ENCODE measurements at regions not wholly inside any gene's neighbourhood (a gene's known extent, or its start where the extent isn't known, plus 50 kb on each side); places are given as distances from the start of the nearest gene placed in this dataset.

DNA sequence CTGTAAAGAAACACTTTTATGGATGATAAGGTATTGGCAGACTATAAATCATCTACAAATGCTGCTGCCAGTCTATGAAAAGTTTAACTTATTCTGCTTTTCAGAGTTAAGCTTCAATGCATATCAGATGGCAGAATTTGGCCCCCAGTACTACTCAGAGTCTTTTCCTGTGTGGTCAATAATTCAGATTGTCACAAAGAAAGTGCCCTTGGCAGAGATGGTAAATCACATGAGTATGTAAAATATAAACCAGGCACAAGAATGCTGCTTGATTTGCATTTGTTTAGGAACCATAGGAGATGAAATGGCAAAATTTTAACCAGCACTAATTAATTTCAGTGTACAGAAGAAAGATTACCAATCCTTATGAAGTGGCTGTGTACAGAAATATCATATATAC lies 818.3 kb upstream of the POT1 start:
- TF ChIP-seq, protein P1, sequence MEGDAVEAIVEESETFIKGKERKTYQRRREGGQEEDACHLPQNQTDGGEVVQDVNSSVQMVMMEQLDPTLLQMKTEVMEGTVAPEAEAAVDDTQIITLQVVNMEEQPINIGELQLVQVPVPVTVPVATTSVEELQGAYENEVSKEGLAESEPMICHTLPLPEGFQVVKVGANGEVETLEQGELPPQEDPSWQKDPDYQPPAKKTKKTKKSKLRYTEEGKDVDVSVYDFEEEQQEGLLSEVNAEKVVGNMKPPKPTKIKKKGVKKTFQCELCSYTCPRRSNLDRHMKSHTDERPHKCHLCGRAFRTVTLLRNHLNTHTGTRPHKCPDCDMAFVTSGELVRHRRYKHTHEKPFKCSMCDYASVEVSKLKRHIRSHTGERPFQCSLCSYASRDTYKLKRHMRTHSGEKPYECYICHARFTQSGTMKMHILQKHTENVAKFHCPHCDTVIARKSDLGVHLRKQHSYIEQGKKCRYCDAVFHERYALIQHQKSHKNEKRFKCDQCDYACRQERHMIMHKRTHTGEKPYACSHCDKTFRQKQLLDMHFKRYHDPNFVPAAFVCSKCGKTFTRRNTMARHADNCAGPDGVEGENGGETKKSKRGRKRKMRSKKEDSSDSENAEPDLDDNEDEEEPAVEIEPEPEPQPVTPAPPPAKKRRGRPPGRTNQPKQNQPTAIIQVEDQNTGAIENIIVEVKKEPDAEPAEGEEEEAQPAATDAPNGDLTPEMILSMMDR (IDR thresholded peaks at IDR 0.05), result no peak
- TF ChIP-seq ZFX (IDR thresholded peaks at IDR 0.05; ENCODE audit: borderline replicate concordance), result no peak
- no peak overlapping the region for H3K27ac ChIP-seq

DNA sequence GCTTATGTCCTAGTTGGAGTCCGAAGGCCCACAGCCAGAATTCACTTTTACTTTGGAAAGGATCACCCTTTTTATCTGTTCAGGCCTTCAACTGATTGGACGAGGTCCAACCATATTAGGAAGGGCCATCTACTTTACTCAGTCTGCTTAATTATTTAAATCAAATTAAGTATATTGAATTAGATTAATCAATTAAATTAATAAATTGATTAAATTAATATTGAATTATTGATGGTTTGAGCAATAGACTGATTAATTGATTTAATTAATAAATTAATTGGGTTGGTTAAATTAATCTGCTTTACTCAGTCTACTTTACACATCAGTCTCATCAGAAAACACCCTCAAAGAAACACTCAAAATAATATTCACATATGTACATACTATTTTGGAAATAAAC lies 816.9 kb upstream of the POT1 start:
- TF ChIP-seq, protein P1 (IDR thresholded peaks at IDR 0.05), result no peak
- no peak for TF ChIP-seq ZFX (IDR thresholded peaks at IDR 0.05; ENCODE audit: borderline replicate concordance)
- H3K27ac ChIP-seq, result no peak overlapping the region

DNA sequence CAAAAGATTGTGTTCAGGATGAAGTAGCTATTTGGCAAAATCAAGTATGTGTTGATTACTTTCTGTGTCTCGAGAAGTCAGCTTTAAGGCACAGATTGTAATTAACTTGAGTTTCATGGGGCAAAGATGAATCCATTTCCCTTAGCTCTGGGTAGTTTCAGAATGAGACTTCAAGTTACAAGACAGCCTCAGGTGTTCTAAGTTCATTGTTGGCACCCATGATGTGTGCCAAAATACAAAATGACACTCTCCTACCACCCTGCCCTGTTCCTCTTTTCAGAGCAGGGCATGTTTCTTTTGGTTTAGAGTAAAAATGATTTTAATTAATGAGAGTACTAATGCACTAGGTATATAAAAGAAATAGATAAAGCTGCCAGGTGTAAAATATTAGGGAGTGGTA lies 797.6 kb upstream of the POT1 start:
- no peak overlapping the region for H3K27ac ChIP-seq
- TF ChIP-seq, protein P1 (IDR thresholded peaks at IDR 0.05), result no peak
- no peak for TF ChIP-seq ZFX (IDR thresholded peaks at IDR 0.05; ENCODE audit: borderline replicate concordance)

DNA sequence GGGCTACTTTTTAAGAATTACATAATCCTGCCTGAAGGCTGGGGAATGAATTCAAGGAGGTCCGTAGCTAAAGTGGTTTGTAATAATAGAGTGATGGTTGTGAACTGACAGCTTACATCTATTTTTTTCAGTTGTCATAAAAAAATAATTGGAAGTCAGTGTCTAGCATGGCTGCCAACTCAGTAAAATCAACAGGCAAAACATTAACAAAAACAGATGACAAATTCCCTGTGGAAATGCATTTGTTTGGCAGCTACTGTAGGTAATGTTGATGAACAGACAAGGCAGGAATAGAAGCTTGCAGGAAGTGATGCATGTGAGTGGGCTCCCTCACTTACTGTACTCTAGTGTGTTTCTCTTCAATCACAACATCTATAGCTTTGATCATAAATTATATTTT lies 766.0 kb upstream of the POT1 start:
- TF ChIP-seq, protein P1 (IDR thresholded peaks at IDR 0.05), result no peak
- no peak for TF ChIP-seq ZFX (IDR thresholded peaks at IDR 0.05; ENCODE audit: borderline replicate concordance)
- no peak overlapping the region for H3K27ac ChIP-seq

DNA sequence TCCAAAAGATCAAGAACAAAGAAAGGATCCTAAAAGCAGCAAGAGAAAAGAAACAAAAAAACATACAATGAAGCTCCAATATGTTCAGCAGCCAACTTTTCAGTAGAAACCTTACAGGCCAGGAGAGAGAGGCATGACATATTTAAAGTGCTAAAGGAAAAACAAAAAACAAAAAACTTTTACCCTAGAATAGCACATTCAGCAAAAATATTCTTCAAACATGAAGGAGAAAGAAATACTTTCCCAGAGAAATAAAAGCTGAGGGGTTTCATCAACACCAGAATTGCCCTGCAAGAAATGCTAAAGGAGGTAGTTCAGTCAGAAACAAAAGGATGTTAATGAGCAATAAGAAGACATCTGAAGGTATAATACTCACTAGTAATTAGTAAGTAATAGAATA lies 753.5 kb upstream of the POT1 start:
- TF ChIP-seq, protein P1 (IDR thresholded peaks at IDR 0.05), result no peak
- no peak for TF ChIP-seq ZFX (IDR thresholded peaks at IDR 0.05; ENCODE audit: borderline replicate concordance)

DNA sequence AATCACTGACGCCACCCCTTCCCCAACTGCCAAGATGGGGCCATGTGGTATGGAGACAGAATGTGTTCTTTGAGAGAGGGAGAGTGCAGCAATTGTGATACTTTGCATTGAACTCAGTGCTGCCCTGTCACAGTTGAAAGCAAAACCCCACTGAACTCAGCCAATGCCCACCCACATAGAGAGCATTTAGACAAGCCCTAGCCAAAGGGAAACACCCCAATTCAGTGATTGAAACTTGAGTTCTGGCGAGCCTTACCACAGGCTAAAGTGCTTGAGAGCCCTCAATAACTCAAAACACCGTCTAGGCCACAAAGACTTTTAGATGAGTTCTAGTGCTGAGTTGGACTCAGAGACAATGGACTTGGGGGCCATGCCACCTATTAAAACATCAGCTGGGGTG lies 751.9 kb upstream of the POT1 start:
- no peak overlapping the region for H3K27ac ChIP-seq
- no peak for TF ChIP-seq ZFX (IDR thresholded peaks at IDR 0.05; ENCODE audit: borderline replicate concordance)
- TF ChIP-seq, protein P1 (IDR thresholded peaks at IDR 0.05), result no peak

More for the DNA sequence above, 753.5 kb upstream of the POT1 start:
- no peak overlapping the region for H3K27ac ChIP-seq

DNA sequence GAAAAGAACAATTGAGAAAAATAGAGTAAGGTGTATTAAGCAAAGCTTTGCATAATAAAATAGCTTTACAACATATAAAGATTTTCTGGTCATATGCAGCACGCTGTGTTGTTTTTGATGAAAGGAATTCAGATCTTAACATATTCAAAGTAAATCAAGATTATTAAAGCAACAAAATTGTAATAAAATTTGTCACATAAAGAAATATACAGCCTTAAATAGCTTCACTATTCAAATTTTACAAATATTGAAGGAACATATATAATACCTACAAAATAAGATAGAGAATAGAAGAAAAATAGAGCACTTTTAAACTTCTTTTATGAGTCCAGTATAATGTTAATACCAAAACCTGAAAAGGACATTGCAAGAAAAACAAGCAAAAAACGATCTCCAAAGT lies 749.1 kb upstream of the POT1 start:
- TF ChIP-seq ZFX (IDR thresholded peaks at IDR 0.05; ENCODE audit: borderline replicate concordance), result no peak
- TF ChIP-seq, protein P1 (IDR thresholded peaks at IDR 0.05), result no peak
- no peak overlapping the region for H3K27ac ChIP-seq
